ENCODE measurements at regions not wholly inside any gene's neighbourhood (a gene's known extent, or its start where the extent isn't known, plus 50 kb on each side); places are given as distances from the start of the nearest gene placed in this dataset.

DNA sequence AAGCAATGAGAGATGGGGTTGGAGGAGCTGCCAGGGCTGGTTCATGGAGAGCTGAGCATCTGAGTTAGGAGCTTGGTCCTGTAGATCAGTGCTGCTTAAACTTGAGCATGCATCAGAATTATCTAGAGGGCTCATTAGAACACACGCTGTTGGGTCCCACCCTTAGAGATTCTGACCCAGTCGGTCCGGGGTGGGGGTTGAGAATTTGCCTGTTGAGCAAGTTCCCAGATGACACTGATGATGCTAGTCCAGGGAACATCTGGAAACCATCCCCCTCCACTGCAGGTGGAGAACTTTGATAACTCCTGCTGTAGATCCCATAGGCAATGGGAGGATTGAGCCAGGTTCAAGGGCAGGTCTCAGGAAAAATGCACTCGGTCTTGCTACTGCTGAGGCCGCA lies 158.0 kb upstream of the KLF4 start:
- H2AK9ac ChIP-seq (replicated peaks; ENCODE audit: low read depth, low read length, poor library complexity), result no peak overlapping the region
- 80% methylated on average over 1 of the region's 5 CpGs; no CpG with 5 or more reads in 1 of the 2 experiments for WGBS, 2 experiments (ENCODE audit: extremely low coverage in 2 of 2, insufficient read length in 1 of 2)
- peaks cover 5% of the 10 kb centered on the region; the same call in 1 of the 2 replicates for H3K4me1 ChIP-seq (ENCODE audit: control insufficient read depth, insufficient read depth, low read length)
- H4K91ac ChIP-seq (ENCODE audit: insufficient read depth, low read depth, low read length), result no peak overlapping the region
- no peak overlapping the region for H2BK120ac ChIP-seq (ENCODE audit: low read depth, low read length)
- no peak overlapping the region for H3K14ac ChIP-seq (replicated peaks; ENCODE audit: low read depth, low read length)
- in situ Hi-C loops (cut with MboI; ENCODE audit: low sequenced_read_pairs) (no loop called here), intact Hi-C loops (cut with micrococcal nuclease) (no loop called here), dilution Hi-C loops (cut with HindIII; ENCODE audit: low sequenced_read_pairs, unreplicated experiment) (no loop called here)
- no peak overlapping the region for H3K4me3 ChIP-seq (ENCODE audit: insufficient read depth, low read depth, low read length)
- H3K36me3 ChIP-seq (ENCODE audit: control insufficient read depth, insufficient read depth, low read length), result no peaks in the 10 kb centered on the region
- H3K4ac ChIP-seq (ENCODE audit: low read depth, low read length), result no peak overlapping the region
- H3K56ac ChIP-seq (ENCODE audit: extremely low read depth, insufficient read depth, low read length), result no peak overlapping the region
- H4K20me1 ChIP-seq (ENCODE audit: insufficient read depth, low read length), result no peaks in the 10 kb centered on the region
- H3K9ac ChIP-seq (ENCODE audit: low read depth, low read length), result no peak overlapping the region
- DNase-seq, result no peak
- POLR2A ChIA-PET (ENCODE audit: unreplicated experiment), result no interaction called here
- no peak overlapping the region for H3K27ac ChIP-seq (ENCODE audit: insufficient read depth, low read length)
- no TSS peak for BruUV-seq (replicated peaks)
- no peak overlapping the region for H4K5ac ChIP-seq (ENCODE audit: low read depth, low read length)
- no peaks in the 10 kb centered on the region for H3K9me3 ChIP-seq (ENCODE audit: control insufficient read depth, insufficient read depth, low read length)
- H2BK20ac ChIP-seq (ENCODE audit: low read depth, low read length), result no peak overlapping the region
- no peak overlapping the region for H2AK5ac ChIP-seq (ENCODE audit: low read depth, low read length)
- no peak overlapping the region for H3K4me2 ChIP-seq (ENCODE audit: low read depth, low read length)
- no peak for ATAC-seq (ENCODE audit: low read depth)
- no peak overlapping the region for H3K23ac ChIP-seq (ENCODE audit: low read depth, low read length)
- no peak overlapping the region for H3K18ac ChIP-seq (ENCODE audit: low read depth, low read length)
- no peak overlapping the region for H2AFZ ChIP-seq (replicated peaks; ENCODE audit: low read length, poor library complexity)
- CTCF ChIA-PET, result no interaction called here
- no peak overlapping the region for H4K8ac ChIP-seq (ENCODE audit: low read depth in 2 of 2, low read length in 2 of 2)
- no peak for TF ChIP-seq RCOR1 (IDR thresholded peaks at IDR 0.05; ENCODE audit: insufficient replicate concordance, low read length)
- H3K27me3 ChIP-seq (ENCODE audit: control insufficient read depth, insufficient read depth, low read length), result peaks cover 2% of the 10 kb centered on the region
- no peaks in the 10 kb centered on the region for H3K9me1 ChIP-seq (ENCODE audit: insufficient read depth, low read length)
- no peaks in the 10 kb centered on the region for H3K79me1 ChIP-seq (ENCODE audit: low read depth in 1 of 2, low read length in 2 of 2)
- no peak overlapping the region for H2BK15ac ChIP-seq (ENCODE audit: low read depth, low read length)
- H2BK5ac ChIP-seq (ENCODE audit: low read depth, low read length, poor library complexity, severe bottlenecking), result no peak overlapping the region
